ENCODE measurements at regions not wholly inside any gene's neighbourhood (a gene's known extent, or its start where the extent isn't known, plus 50 kb on each side); places are given as distances from the start of the nearest gene placed in this dataset.

- intact Hi-C loops (cut with DNase I) = no loop called here
- Histone ChIP-seq H3K27me3 (no peaks in the 10 kb centered on the region), H3K4me3 (no peak overlapping the region), H3K4me1 (replicated peaks in 1 of 2) (peaks cover 10 to 11% of the 10 kb centered on the region in 2 donors), H3K9me3 (replicated peaks in 1 of 3) (no peaks in the 10 kb centered on the region), H3K27ac (no peak overlapping the region), H3K36me3 (replicated peaks in 1 of 2) (no peaks in the 10 kb centered on the region)
- 79 to 86% (median 83%) methylated on average over 4 of the region's 4 CpGs for WGBS, 4 donors
- TF ChIP-seq CTCF (IDR thresholded peaks at IDR 0.05) (no peak), POLR2A (IDR thresholded peaks at IDR 0.05) (no peak)
- no peak for DNase-seq
Measured at GRCh38 chr20:58004900-58005299, 223.6 kb downstream of the ANKRD60 start.

GRCh38 chr20:58004146-58004545 is 224.3 kb downstream of the ANKRD60 start:
- Histone ChIP-seq H3K9me3 (replicated peaks in 1 of 3) (no peaks in the 10 kb centered on the region), H3K4me3 (no peak overlapping the region), H3K27me3 (no peaks in the 10 kb centered on the region), H3K36me3 (replicated peaks in 1 of 2) (no peaks in the 10 kb centered on the region), H3K27ac (no peak overlapping the region), H3K4me1 (replicated peaks in 1 of 2) (peaks cover 10 to 11% of the 10 kb centered on the region in 2 donors)
- TF ChIP-seq CTCF (IDR thresholded peaks at IDR 0.05) (no peak), POLR2A (IDR thresholded peaks at IDR 0.05) (no peak)
- no peak for DNase-seq
- intact Hi-C loops (cut with DNase I) = no loop called here
- WGBS, 4 donors = 67 to 79% (median 76%) methylated on average over 7 of the region's 7 CpGs

- TF ChIP-seq CTCF (IDR thresholded peaks at IDR 0.05) (no peak), POLR2A (IDR thresholded peaks at IDR 0.05) (no peak)
- DNase-seq = no peak
- no peaks in the 10 kb centered on the region for H3K36me3 ChIP-seq (replicated peaks in 1 of 2)
- no peak overlapping the region for H3K27ac ChIP-seq
- 94 to 100% (median 95%) methylated on average over 4 to 6 of the region's 6 CpGs for WGBS, 4 donors
- H3K27me3 ChIP-seq = no peaks in the 10 kb centered on the region
- intact Hi-C loops (cut with DNase I) = no loop called here
- no peaks in the 10 kb centered on the region for H3K9me3 ChIP-seq (replicated peaks in 1 of 3)
- H3K4me3 ChIP-seq = no peak overlapping the region
- H3K4me1 ChIP-seq (replicated peaks in 1 of 2) = peaks cover 10 to 11% of the 10 kb centered on the region in 2 donors
Measured at GRCh38 chr20:58003525-58003924, 224.9 kb downstream of the ANKRD60 start.

- intact Hi-C loops (cut with DNase I) = no loop called here
- 95 to 96% (median 95%) methylated on average over 6 of the region's 6 CpGs for WGBS, 4 donors
- H3K27me3 ChIP-seq = no peaks in the 10 kb centered on the region
- DNase-seq = no peak
- no peaks in the 10 kb centered on the region for H3K36me3 ChIP-seq (replicated peaks in 1 of 2)
- no peaks in the 10 kb centered on the region for H3K9me3 ChIP-seq (replicated peaks in 1 of 3)
- no peak overlapping the region for H3K27ac ChIP-seq
- peaks cover 10 to 11% of the 10 kb centered on the region in 2 donors for H3K4me1 ChIP-seq (replicated peaks in 1 of 2)
- no peak overlapping the region for H3K4me3 ChIP-seq
- TF ChIP-seq CTCF (IDR thresholded peaks at IDR 0.05) (no peak), POLR2A (IDR thresholded peaks at IDR 0.05) (no peak)
Measured at GRCh38 chr20:58002901-58003300, 225.6 kb downstream of the ANKRD60 start.
